ENCODE measurements at regions not wholly inside any gene's neighbourhood (a gene's known extent, or its start where the extent isn't known, plus 50 kb on each side); places are given as distances from the start of the nearest gene placed in this dataset.

DNA sequence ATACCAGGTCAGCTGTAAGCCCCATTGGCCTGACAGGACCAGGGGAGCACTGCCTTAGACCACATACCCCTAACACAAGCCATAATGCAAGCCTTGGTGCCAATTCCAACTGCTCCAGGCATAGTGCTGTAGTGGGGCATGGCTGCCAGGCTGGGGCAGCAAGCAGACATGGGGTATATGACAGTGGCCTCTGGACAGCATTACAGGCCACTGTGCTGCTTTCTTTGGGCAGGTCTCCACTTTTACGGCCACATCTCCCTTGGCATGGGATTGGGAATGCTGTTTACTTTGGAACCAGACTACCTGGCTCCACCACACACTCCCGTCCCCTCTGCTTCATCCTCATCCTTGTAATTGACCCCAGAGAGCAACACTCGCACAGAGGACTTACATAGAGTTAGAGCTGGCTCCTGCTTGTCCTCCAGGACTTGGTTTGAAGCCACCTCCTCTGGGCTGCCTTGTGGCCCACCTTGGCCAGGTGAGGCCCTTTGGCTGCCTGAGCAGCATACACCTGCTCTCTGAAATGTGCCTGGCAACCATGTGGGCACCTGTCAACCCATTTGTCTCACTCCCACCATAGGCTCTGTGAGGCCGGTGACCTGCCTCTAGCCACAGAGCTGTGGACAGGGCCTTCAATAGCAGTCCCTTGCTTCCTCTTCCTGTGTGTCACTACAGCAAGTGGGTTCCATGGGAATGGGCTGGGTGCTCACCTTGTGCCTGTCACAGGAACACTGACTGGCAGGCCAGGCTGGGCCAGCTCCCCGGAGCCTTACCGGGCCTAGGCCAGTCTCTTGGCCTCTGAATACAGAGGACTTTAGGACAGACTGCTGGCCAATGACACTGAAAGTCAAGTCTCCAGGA is 262.6 kb upstream of the HS6ST1 start:
- H3K27ac ChIP-seq, result peak overlapping the region; percentile 15; the same call in 1 of the 2 replicates
- TF ChIP-seq, protein P1, sequence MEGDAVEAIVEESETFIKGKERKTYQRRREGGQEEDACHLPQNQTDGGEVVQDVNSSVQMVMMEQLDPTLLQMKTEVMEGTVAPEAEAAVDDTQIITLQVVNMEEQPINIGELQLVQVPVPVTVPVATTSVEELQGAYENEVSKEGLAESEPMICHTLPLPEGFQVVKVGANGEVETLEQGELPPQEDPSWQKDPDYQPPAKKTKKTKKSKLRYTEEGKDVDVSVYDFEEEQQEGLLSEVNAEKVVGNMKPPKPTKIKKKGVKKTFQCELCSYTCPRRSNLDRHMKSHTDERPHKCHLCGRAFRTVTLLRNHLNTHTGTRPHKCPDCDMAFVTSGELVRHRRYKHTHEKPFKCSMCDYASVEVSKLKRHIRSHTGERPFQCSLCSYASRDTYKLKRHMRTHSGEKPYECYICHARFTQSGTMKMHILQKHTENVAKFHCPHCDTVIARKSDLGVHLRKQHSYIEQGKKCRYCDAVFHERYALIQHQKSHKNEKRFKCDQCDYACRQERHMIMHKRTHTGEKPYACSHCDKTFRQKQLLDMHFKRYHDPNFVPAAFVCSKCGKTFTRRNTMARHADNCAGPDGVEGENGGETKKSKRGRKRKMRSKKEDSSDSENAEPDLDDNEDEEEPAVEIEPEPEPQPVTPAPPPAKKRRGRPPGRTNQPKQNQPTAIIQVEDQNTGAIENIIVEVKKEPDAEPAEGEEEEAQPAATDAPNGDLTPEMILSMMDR (conservative IDR thresholded peaks at IDR 0.05), result no peak

DNA sequence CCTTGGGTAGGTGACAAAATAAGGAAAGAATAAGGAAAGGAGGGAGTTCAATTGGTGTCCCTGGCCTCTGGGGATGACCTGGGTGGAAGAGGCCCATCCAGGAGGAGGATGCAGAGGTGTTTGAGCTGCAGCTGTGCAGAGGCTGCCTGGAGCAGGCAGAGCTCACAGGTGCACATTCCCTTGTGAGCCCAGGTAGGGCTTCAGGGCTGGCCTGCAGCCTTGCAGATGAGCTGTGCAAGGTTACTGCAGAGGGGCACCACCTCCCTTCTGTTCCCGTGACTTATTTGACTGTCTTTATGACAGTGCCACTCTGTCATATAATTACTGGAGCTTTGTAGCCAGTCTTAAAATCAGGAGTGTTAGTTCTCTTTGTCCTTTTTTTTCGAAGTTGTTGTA is 263.2 kb upstream of the HS6ST1 start:
- no peak overlapping the region; the same call in 1 of the 2 replicates for H3K27ac ChIP-seq
- TF ChIP-seq, protein P1 (conservative IDR thresholded peaks at IDR 0.05), result no peak

DNA sequence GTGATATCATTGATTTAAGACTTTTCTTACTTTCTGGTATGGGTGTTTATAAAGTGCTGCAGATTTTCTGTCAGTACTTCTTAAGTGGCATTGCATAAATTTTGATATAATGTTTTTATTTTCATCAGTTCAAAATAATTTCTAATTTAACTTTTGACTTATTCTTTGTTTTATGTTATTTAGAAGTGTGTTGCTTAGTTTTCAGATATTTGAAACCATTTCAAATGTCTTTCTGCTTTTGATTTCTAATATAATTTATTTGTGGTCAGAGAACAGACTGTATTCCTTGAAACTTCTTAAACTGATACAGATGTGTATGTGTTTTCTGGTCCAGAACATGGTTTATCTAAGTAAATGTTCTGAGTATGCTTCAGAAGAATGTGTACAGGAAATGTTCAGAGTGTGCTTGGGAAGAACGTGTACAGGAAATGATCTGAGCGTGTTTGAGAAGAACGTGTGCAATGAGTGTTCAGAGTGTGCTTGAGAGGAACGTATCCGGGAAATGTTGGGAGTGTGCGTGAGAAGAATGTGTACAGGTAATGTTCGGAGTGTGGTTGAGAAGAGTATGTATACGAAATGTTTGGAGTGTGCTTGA is 265.7 kb upstream of the HS6ST1 start:
- peak overlapping the region; percentile 55 for H3K27ac ChIP-seq
- TF ChIP-seq, protein P1 (conservative IDR thresholded peaks at IDR 0.05), result no peak

DNA sequence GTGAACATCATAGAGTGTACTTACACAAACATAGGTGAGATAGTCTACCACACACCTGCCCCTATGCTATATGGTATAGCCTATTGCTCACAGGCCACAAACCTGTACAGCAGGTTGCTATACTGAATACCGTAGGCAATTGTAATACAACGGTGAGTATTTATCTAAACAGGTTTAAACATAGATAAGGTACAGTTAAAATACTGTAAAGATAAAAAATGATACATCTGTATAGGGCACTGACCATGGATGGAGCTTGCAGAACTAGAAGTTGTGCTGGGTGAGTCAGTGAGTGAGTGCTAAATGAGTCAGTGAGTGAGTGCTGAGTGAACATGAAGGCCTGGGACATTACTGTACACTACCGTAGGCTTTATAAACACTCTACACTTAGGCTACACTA is 267.0 kb upstream of the HS6ST1 start:
- TF ChIP-seq, protein P1 (conservative IDR thresholded peaks at IDR 0.05), result no peak
- H3K27ac ChIP-seq, result no peak overlapping the region

DNA sequence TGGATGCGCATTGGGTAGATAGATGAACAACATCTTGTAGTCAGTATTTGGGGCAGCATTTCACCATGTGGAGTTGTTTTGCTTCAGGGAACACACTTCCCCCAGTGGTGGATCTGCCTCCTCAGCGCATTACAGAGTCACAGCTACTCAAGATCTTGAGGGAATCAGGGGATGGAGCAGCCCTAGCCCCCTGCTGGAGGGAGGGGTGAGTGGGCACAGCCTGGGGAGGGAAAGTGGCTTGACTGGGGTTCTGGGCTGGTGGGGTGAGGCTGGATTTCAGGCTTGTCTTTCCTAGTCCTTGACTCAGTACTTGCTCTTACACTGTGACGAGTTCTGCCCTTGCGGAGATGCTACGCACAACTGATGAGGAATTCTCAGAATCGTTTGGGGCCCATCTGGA is 271.0 kb upstream of the HS6ST1 start:
- TF ChIP-seq, protein P1 (conservative IDR thresholded peaks at IDR 0.05), result no peak
- no peak overlapping the region for H3K27ac ChIP-seq

DNA sequence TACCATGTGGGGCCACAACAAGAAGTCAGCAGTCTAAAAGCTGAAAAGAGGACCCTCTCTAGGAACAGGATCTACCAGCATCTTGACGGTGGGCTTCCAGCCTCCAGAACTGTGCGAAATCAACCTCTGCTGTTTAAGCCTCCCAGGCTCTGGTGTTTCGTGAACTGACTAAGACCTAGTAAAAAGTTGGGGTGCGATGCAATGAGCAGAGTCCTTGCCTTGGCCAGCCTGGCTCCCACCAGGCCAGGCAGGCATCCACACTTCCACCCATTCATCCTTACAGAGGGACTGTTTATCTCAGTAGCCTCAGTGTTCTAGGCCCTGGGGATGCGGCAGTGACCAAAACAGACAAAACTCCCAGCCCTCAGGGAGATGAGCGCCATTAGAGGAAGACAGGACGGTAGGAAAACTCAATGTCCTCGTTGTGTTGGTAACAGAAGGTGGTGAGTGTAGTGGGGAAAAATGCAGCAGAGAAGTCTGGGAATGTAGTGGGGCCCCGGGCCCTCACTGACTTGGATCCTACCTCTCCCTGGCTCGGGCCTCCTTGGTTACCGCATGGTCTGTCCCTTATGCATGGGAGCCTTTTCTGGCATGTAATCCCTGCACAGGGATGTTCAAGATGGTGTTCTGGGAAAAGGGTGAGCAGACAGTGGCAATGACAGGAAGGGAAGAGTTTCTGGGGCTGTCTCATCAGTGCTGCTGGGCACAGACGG is 271.8 kb upstream of the HS6ST1 start:
- TF ChIP-seq, protein P1 (conservative IDR thresholded peaks at IDR 0.05), result no peak
- no peak overlapping the region for H3K27ac ChIP-seq

Measured in VCaP (cell line).